ENCODE measurements at regions not wholly inside any gene's neighbourhood (a gene's known extent, or its start where the extent isn't known, plus 50 kb on each side); places are given as distances from the start of the nearest gene placed in this dataset.

DNA sequence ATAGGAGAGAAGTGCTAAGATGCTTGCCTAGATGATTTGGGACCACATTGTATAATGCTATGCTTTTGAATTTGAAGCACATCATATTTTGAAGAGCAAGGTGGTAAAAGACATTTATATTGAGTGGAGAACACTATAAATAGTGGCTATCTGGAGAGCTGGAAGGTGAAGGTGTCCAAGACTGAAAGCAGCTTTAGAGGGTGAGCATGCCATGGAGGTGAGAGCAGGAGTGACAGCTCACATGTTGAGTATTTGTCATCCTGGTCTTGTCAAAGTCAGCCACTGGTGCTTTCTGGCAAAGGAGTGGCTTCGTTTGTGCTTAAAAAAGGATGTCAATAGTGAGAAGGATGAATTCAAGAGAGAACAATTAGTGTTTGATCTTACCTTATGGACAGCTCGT lies 225.9 kb downstream of the COG6 start:
- TF ChIP-seq, protein P1, sequence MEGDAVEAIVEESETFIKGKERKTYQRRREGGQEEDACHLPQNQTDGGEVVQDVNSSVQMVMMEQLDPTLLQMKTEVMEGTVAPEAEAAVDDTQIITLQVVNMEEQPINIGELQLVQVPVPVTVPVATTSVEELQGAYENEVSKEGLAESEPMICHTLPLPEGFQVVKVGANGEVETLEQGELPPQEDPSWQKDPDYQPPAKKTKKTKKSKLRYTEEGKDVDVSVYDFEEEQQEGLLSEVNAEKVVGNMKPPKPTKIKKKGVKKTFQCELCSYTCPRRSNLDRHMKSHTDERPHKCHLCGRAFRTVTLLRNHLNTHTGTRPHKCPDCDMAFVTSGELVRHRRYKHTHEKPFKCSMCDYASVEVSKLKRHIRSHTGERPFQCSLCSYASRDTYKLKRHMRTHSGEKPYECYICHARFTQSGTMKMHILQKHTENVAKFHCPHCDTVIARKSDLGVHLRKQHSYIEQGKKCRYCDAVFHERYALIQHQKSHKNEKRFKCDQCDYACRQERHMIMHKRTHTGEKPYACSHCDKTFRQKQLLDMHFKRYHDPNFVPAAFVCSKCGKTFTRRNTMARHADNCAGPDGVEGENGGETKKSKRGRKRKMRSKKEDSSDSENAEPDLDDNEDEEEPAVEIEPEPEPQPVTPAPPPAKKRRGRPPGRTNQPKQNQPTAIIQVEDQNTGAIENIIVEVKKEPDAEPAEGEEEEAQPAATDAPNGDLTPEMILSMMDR (optimal IDR thresholded peaks at IDR 0.05 in 1 of 3, IDR thresholded peaks at IDR 0.05 in 1 of 3, conservative IDR thresholded peaks at IDR 0.05 in 1 of 3; ENCODE audit: extremely low read depth in 1 of 3, insufficient read depth in 2 of 3, low read length in 3 of 3) = no peak
- TF ChIP-seq EZH2 (IDR thresholded peaks at IDR 0.05; ENCODE audit: low read length) = no peak

All from keratinocyte (primary cell).